HepG2 (cell line): ENCODE measurements at regions not wholly inside any gene's neighbourhood (a gene's known extent, or its start where the extent isn't known, plus 50 kb on each side); places are given as distances from the start of the nearest gene placed in this dataset.

Experiments
- ARNTL ChIP-seq: sonication (generic); formaldehyde crosslinking; IDR thresholded peaks from 2 replicates; pipeline ENCODE4 v1.4.0; 2020; ENCODE audit warnings: mild to moderate bottlenecking, missing genetic modification reagents
- CBX1 ChIP-seq: IDR thresholded peaks from one replicate; pipeline ENCODE4 v1.6.1; 2016; ENCODE audit warnings: antibody characterized with exemption, low read depth
- CHD4 ChIP-seq: fragments of 200-600 bp; sonication (generic); IDR thresholded peaks from 2 replicates; pipeline ENCODE4 v1.7.0; 2017; ENCODE audit warnings: mild to moderate bottlenecking, low read length, borderline replicate concordance
- HES4 ChIP-seq: sonication (generic); formaldehyde crosslinking; IDR thresholded peaks from 2 replicates; pipeline ENCODE4 v1.9.0; 2021; ENCODE audit warnings: mild to moderate bottlenecking, missing genetic modification reagents, borderline replicate concordance
- NFKBIZ ChIP-seq: IDR thresholded peaks from 2 replicates; pipeline ENCODE4 v1.6.1; 2018; ENCODE audit warnings: missing genetic modification reagents, missing compliant biosample characterization
- NR2F1 ChIP-seq, 2 experiments: fragments of 450-650 bp in 1 of 2; formaldehyde crosslinking in 1 of 2; IDR thresholded peaks; 2 replicates each; pipeline versions ENCODE4 v1.5.0 to v1.6.1; 2016 to 2020; ENCODE audit warnings: mild to moderate bottlenecking in 1 of 2, missing compliant biosample characterization in 1 of 2, missing genetic modification reagents in 1 of 2, moderate library complexity in 1 of 2
- SIX1 ChIP-seq: sonication (generic); formaldehyde crosslinking; IDR thresholded peaks from 2 replicates; pipeline ENCODE4 v1.4.0; 2020; ENCODE audit warnings: missing genetic modification reagents, borderline replicate concordance
- SSRP1 ChIP-seq: IDR thresholded peaks from 2 replicates; pipeline ENCODE4 v1.6.1; 2016; ENCODE audit warnings: control low read depth
- TCF7 ChIP-seq: sonication (generic); IDR thresholded peaks from 2 replicates; pipeline ENCODE4 v1.6.1; 2016; ENCODE audit warnings: antibody characterized with exemption, low read depth
- UBTF ChIP-seq: sonication (generic); formaldehyde crosslinking; IDR thresholded peaks from 2 replicates; pipeline ENCODE4 v1.4.0; 2020; ENCODE audit warnings: mild to moderate bottlenecking, missing genetic modification reagents
- ZFAT ChIP-seq: sonication (generic); formaldehyde crosslinking; conservative IDR thresholded peaks from 2 replicates; pipeline ENCODE4 v1.8.1; 2023; ENCODE audit warnings: missing genetic modification reagents, inconsistent platforms
- ZNF230 ChIP-seq: sonication (generic); formaldehyde crosslinking; IDR thresholded peaks from 2 replicates; pipeline ENCODE4 v1.4.0; 2020; ENCODE audit warnings: mild to moderate bottlenecking, missing genetic modification reagents
- ZNF24 ChIP-seq: fragments of 450-650 bp; IDR thresholded peaks from 2 replicates; pipeline ENCODE4 v1.6.1; 2017; ENCODE audit warnings: antibody characterized with exemption, mild to moderate bottlenecking
- ZNF264 ChIP-seq: sonication (generic); formaldehyde crosslinking; IDR thresholded peaks from 2 replicates; pipeline ENCODE4 v1.4.0; 2020; ENCODE audit warnings: missing genetic modification reagents
- ZNF546 ChIP-seq: sonication (generic); formaldehyde crosslinking; conservative IDR thresholded peaks from 2 replicates; pipeline ENCODE4 v1.8.1; 2023; ENCODE audit warnings: mild to moderate bottlenecking, missing genetic modification reagents
- ZNF558 ChIP-seq: sonication (generic); formaldehyde crosslinking; IDR thresholded peaks from 2 replicates; pipeline ENCODE4 v1.9.0; 2022; ENCODE audit warnings: mild to moderate bottlenecking, missing genetic modification reagents, borderline replicate concordance
- TF ChIP-seq, protein P1 (sequence below): sonication (generic); formaldehyde crosslinking; IDR thresholded peaks from 2 replicates; pipeline ENCODE4 v1.4.0; 2020; ENCODE audit warnings: missing genetic modification reagents
- TF ChIP-seq, protein P2 (sequence below): sonication (generic); formaldehyde crosslinking; IDR thresholded peaks from 2 replicates; pipeline ENCODE4 v1.4.0; 2020; ENCODE audit warnings: missing genetic modification reagents, borderline replicate concordance
- TF ChIP-seq, protein P3 (sequence below): IDR thresholded peaks from 2 replicates; pipeline ENCODE4 v1.6.1; 2016

GRCh38 chr16:21525029-21525895, 74.1 kb upstream of the METTL9 start (continued):
- peak; percentile 93 for TF ChIP-seq UBTF
- TF ChIP-seq ZNF264 (CRISPR knock-in tag) = peak; percentile 93
- TF ChIP-seq NFKBIZ (CRISPR knock-in tag) = peak; percentile 97
- TF ChIP-seq, protein P1, sequence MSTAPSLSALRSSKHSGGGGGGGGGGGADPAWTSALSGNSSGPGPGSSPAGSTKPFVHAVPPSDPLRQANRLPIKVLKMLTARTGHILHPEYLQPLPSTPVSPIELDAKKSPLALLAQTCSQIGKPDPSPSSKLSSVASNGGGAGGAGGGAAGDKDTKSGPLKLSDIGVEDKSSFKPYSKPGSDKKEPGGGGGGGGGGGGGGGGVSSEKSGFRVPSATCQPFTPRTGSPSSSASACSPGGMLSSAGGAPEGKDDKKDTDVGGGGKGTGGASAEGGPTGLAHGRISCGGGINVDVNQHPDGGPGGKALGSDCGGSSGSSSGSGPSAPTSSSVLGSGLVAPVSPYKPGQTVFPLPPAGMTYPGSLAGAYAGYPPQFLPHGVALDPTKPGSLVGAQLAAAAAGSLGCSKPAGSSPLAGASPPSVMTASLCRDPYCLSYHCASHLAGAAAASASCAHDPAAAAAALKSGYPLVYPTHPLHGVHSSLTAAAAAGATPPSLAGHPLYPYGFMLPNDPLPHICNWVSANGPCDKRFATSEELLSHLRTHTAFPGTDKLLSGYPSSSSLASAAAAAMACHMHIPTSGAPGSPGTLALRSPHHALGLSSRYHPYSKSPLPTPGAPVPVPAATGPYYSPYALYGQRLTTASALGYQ = peak; percentile 95
- TF ChIP-seq ZNF24 = peak; percentile 89
- 0 out of 2 replicates have a peak, but pooled peaks have one; percentile 37 for TF ChIP-seq ZFAT (CRISPR knock-in tag)
- TF ChIP-seq, protein P2, sequence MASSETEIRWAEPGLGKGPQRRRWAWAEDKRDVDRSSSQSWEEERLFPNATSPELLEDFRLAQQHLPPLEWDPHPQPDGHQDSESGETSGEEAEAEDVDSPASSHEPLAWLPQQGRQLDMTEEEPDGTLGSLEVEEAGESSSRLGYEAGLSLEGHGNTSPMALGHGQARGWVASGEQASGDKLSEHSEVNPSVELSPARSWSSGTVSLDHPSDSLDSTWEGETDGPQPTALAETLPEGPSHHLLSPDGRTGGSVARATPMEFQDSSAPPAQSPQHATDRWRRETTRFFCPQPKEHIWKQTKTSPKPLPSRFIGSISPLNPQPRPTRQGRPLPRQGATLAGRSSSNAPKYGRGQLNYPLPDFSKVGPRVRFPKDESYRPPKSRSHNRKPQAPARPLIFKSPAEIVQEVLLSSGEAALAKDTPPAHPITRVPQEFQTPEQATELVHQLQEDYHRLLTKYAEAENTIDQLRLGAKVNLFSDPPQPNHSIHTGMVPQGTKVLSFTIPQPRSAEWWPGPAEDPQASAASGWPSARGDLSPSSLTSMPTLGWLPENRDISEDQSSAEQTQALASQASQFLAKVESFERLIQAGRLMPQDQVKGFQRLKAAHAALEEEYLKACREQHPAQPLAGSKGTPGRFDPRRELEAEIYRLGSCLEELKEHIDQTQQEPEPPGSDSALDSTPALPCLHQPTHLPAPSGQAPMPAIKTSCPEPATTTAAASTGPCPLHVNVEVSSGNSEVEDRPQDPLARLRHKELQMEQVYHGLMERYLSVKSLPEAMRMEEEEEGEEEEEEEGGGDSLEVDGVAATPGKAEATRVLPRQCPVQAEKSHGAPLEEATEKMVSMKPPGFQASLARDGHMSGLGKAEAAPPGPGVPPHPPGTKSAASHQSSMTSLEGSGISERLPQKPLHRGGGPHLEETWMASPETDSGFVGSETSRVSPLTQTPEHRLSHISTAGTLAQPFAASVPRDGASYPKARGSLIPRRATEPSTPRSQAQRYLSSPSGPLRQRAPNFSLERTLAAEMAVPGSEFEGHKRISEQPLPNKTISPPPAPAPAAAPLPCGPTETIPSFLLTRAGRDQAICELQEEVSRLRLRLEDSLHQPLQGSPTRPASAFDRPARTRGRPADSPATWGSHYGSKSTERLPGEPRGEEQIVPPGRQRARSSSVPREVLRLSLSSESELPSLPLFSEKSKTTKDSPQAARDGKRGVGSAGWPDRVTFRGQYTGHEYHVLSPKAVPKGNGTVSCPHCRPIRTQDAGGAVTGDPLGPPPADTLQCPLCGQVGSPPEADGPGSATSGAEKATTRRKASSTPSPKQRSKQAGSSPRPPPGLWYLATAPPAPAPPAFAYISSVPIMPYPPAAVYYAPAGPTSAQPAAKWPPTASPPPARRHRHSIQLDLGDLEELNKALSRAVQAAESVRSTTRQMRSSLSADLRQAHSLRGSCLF (CRISPR knock-in tag) = 0 out of 2 replicates have a peak, but pooled peaks have one; percentile 78
- peak; percentile 90 to 91 for TF ChIP-seq NR2F1 (CRISPR knock-in tag; IDR thresholded peaks at IDR 0.05)
- peak; percentile 98 for TF ChIP-seq TCF7
- TF ChIP-seq HES4 = peak; percentile 90; the same call in 1 of the 2 replicates
- peak; percentile 55; the same call in 1 of the 2 replicates for TF ChIP-seq CHD4
- peak; percentile 94 for TF ChIP-seq ARNTL (CRISPR knock-in tag)
- TF ChIP-seq SIX1 (CRISPR knock-in tag) = peak; percentile 73; the same call in 1 of the 2 replicates
- TF ChIP-seq, protein P3, sequence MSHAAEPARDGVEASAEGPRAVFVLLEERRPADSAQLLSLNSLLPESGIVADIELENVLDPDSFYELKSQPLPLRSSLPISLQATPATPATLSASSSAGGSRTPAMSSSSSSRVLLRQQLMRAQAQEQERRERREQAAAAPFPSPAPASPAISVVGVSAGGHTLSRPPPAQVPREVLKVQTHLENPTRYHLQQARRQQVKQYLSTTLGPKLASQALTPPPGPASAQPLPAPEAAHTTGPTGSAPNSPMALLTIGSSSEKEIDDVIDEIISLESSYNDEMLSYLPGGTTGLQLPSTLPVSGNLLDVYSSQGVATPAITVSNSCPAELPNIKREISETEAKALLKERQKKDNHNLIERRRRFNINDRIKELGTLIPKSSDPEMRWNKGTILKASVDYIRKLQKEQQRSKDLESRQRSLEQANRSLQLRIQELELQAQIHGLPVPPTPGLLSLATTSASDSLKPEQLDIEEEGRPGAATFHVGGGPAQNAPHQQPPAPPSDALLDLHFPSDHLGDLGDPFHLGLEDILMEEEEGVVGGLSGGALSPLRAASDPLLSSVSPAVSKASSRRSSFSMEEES (CRISPR knock-in tag) = peak; percentile 99
- TF ChIP-seq ZNF230 (CRISPR knock-in tag) = peak; percentile 79; the same call in 1 of the 2 replicates
- TF ChIP-seq ZNF558 (CRISPR knock-in tag) = 0 out of 2 replicates have a peak, but pooled peaks have one; percentile 73
- peak; percentile 98 for TF ChIP-seq ZNF546 (CRISPR knock-in tag)
- peak; percentile 99 for TF ChIP-seq SSRP1 (CRISPR knock-in tag)
- TF ChIP-seq CBX1 = peak; percentile 84
